ENCODE measurements at regions not wholly inside any gene's neighbourhood (a gene's known extent, or its start where the extent isn't known, plus 50 kb on each side); places are given as distances from the start of the nearest gene placed in this dataset.

DNA sequence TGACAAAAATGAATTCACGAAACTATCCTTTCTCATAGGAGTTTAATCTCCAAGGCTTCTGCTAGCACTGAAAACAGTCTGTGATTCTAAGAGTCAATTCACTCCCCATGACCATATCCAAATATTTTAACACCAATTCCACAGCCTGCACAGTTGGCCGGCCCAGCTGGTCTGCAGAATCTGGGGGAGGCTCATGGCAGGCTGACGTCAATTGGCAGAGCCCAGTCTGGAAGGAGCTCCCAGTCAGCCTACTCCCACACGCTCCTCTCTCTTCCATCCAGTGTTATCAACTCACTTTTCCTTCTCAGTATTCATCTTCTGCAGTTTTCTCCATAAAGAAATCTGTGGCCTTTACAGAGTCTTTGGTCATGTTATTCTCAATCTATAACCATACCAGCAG is 111.0 kb downstream of the TBXT start:
- Histone ChIP-seq H3K27ac (ENCODE audit: low read depth, low read length) (no peak overlapping the region), H3K27me3 (ENCODE audit: control insufficient read depth, insufficient read depth, low read length) (no peaks in the 10 kb centered on the region), H3K4me1 (ENCODE audit: control insufficient read depth, insufficient read depth, low read length) (peaks cover 8% of the 10 kb centered on the region), H3K4me3 (ENCODE audit: low read depth, low read length) (no peak overlapping the region), H3K9me3 (ENCODE audit: control insufficient read depth, insufficient read depth, low read length) (peaks cover 4% of the 10 kb centered on the region), H3K36me3 (ENCODE audit: control insufficient read depth, insufficient read depth, low read length) (no peaks in the 10 kb centered on the region)
- 53% methylated on average over 3 of the region's 4 CpGs for WGBS (ENCODE audit: insufficient coverage)
- DNase-seq (ENCODE audit: low read depth in 4 of 6, low spot score in 6 of 6), result peak in 1 of 6 donors; percentile 87

DNA sequence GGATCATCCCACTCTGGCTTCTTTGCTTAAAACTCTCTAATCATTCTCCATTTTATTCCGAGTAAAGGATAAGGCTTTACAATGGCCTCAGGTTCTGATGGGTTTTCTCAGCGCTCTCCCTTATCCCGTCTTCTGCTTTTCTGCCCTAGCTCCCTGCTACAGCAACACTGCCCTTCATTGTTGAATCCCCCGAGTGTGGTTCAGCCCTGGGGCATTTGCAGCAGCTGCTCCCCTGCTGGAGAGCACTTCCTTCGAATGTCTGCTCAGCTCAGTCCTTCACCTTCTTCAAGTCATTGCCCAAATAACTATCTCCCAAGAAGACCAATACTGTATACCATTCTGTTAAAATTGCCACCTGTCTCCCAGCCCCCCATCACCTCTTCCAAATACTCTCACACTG is 111.8 kb downstream of the TBXT start:
- Histone ChIP-seq H3K27me3 (ENCODE audit: control insufficient read depth, insufficient read depth, low read length) (no peaks in the 10 kb centered on the region), H3K4me3 (ENCODE audit: low read depth, low read length) (no peak overlapping the region), H3K9me3 (ENCODE audit: control insufficient read depth, insufficient read depth, low read length) (peaks cover 4% of the 10 kb centered on the region), H3K4me1 (ENCODE audit: control insufficient read depth, insufficient read depth, low read length) (peaks cover 8% of the 10 kb centered on the region), H3K27ac (ENCODE audit: low read depth, low read length) (no peak overlapping the region), H3K36me3 (ENCODE audit: control insufficient read depth, insufficient read depth, low read length) (no peaks in the 10 kb centered on the region)
- DNase-seq (ENCODE audit: low read depth in 4 of 6, low spot score in 6 of 6), result no peak
- WGBS (ENCODE audit: insufficient coverage), result 82% methylated on average over 5 of the region's 5 CpGs

DNA sequence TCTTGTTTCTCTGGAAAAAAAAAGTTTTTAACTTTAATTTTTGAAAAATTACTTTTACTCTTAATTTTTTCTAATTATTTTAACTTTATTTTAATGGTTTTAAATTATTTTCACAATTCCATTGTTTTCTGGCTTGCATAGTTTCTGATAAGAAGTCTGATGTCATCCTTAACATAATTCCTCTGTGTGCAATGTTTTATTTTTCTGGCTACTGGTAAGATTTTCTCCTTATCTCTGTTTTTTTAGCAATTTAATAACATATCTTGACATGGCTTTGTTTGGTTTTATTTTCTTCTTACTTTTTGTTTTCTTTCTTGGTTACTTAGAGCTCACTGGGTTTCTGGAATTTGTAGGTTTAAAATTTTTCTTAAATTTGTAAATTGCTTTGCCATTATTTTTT is 114.8 kb downstream of the TBXT start:
- no peak overlapping the region for H3K4me3 ChIP-seq (ENCODE audit: low read depth, low read length)
- H3K9me3 ChIP-seq (ENCODE audit: control insufficient read depth, insufficient read depth, low read length), result peaks cover 4% of the 10 kb centered on the region
- H3K27ac ChIP-seq (ENCODE audit: low read depth, low read length), result no peak overlapping the region
- peaks cover 3% of the 10 kb centered on the region for H3K4me1 ChIP-seq (ENCODE audit: control insufficient read depth, insufficient read depth, low read length)
- H3K36me3 ChIP-seq (ENCODE audit: control insufficient read depth, insufficient read depth, low read length), result no peaks in the 10 kb centered on the region
- DNase-seq (ENCODE audit: low read depth in 4 of 6, low spot score in 6 of 6), result no peak
- no peaks in the 10 kb centered on the region for H3K27me3 ChIP-seq (ENCODE audit: control insufficient read depth, insufficient read depth, low read length)

DNA sequence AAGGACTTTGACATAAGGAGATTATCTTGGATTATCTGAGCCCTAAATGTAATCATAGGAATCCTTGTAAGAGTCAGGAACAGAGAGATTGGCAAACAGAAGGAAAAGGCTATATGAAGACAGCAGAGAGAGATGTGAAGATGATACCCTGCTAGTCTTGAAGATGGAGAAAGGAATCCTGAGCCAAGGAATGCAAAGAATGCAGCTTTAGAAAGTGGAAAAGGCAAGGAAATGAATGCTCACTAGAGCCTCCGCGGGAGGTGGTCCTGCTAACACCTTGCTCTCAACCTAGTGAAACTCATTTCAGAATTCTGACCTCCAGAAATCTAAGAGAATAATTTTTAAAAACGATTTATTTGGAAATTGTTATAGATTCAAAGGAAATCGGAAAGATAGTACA is 117.1 kb downstream of the TBXT start:
- H3K36me3 ChIP-seq (ENCODE audit: control insufficient read depth, insufficient read depth, low read length), result no peaks in the 10 kb centered on the region
- no peaks in the 10 kb centered on the region for H3K4me1 ChIP-seq (ENCODE audit: control insufficient read depth, insufficient read depth, low read length)
- peaks cover 4% of the 10 kb centered on the region for H3K9me3 ChIP-seq (ENCODE audit: control insufficient read depth, insufficient read depth, low read length)
- H3K4me3 ChIP-seq (ENCODE audit: low read depth, low read length), result no peak overlapping the region
- WGBS (ENCODE audit: insufficient coverage), result no CpG with 5 or more reads among the region's 4 CpGs
- no peak overlapping the region for H3K27ac ChIP-seq (ENCODE audit: low read depth, low read length)
- no peak for DNase-seq (ENCODE audit: low read depth in 4 of 6, low spot score in 6 of 6)
- no peaks in the 10 kb centered on the region for H3K27me3 ChIP-seq (ENCODE audit: control insufficient read depth, insufficient read depth, low read length)

DNA sequence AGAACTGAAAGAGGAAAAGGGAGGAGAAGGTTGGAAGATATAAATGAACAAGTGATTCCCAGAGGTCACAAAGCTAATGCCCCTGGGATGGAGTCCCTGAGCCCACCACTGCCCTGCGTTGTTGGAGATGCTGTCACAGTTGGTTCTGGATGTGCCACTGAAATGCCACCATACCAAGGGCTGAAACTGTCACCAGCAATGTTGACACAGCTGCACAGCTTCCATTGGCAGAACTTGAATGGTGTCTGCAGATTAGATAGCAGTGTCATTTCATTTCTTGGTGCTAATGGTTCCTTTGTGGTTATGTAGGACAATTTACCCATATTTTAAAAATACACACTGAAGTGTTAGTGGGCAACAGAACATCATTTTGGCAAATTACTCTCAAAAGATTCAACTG is 120.7 kb downstream of the TBXT start:
- 100% methylated on average over 1 of the region's 1 CpG for WGBS (ENCODE audit: insufficient coverage)
- H3K4me1 ChIP-seq (ENCODE audit: control insufficient read depth, insufficient read depth, low read length), result no peaks in the 10 kb centered on the region
- H3K27ac ChIP-seq (ENCODE audit: low read depth, low read length), result no peak overlapping the region
- H3K36me3 ChIP-seq (ENCODE audit: control insufficient read depth, insufficient read depth, low read length), result no peaks in the 10 kb centered on the region
- H3K9me3 ChIP-seq (ENCODE audit: control insufficient read depth, insufficient read depth, low read length), result peaks cover 2% of the 10 kb centered on the region
- no peak for DNase-seq (ENCODE audit: low read depth in 4 of 6, low spot score in 6 of 6)
- no peak overlapping the region for H3K4me3 ChIP-seq (ENCODE audit: low read depth, low read length)
- H3K27me3 ChIP-seq (ENCODE audit: control insufficient read depth, insufficient read depth, low read length), result no peaks in the 10 kb centered on the region

DNA sequence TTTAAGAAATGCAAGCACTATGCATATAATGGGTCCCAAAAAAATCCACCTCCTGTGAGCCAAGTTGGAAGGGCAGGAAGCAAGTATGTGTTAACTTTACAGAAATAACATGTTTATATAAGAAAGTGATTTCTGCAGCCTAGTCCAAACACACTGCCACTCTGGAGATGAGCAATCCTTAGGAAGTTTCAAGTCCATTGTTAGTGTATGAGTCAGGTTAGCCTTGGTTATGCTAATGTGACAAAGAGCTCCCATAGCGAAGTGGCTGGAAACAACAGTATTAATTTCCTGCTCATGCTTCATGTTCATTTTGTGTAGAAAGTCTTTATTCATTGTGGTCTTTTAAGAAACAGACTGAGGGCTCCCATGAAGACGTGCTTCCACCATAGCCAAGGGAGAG is 121.4 kb downstream of the TBXT start:
- no peak for DNase-seq (ENCODE audit: low read depth in 4 of 6, low spot score in 6 of 6)
- Histone ChIP-seq H3K36me3 (ENCODE audit: control insufficient read depth, insufficient read depth, low read length) (no peaks in the 10 kb centered on the region), H3K9me3 (ENCODE audit: control insufficient read depth, insufficient read depth, low read length) (no peaks in the 10 kb centered on the region), H3K4me3 (ENCODE audit: low read depth, low read length) (no peak overlapping the region), H3K27ac (ENCODE audit: low read depth, low read length) (no peak overlapping the region), H3K27me3 (ENCODE audit: control insufficient read depth, insufficient read depth, low read length) (no peaks in the 10 kb centered on the region), H3K4me1 (ENCODE audit: control insufficient read depth, insufficient read depth, low read length) (no peaks in the 10 kb centered on the region)
- WGBS (ENCODE audit: insufficient coverage), result 62% methylated on average over 2 of the region's 2 CpGs

DNA sequence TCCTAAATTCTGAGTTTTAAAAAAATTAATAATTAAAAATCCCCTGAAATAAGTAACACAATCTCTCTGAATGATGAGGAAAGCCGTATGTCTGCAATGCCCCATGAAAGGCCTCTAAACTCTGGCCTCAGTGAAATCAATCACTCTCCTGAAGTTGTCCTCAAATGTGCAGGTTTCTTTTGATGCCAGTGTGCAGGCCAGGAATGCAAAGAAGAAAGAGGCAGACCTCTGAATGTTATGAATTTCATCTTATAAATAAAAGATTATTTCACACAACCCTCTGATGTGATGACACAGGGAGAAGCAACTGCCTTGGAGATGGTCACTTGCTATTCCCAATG is 121.8 kb downstream of the TBXT start:
- Histone ChIP-seq H3K27ac (ENCODE audit: low read depth, low read length) (no peak overlapping the region), H3K36me3 (ENCODE audit: control insufficient read depth, insufficient read depth, low read length) (no peaks in the 10 kb centered on the region), H3K27me3 (ENCODE audit: control insufficient read depth, insufficient read depth, low read length) (no peaks in the 10 kb centered on the region), H3K4me3 (ENCODE audit: low read depth, low read length) (no peak overlapping the region), H3K9me3 (ENCODE audit: control insufficient read depth, insufficient read depth, low read length) (no peaks in the 10 kb centered on the region), H3K4me1 (ENCODE audit: control insufficient read depth, insufficient read depth, low read length) (no peaks in the 10 kb centered on the region)
- no peak for DNase-seq (ENCODE audit: low read depth in 4 of 6, low spot score in 6 of 6)
- 20% methylated on average over 1 of the region's 1 CpG for WGBS (ENCODE audit: insufficient coverage)

DNA sequence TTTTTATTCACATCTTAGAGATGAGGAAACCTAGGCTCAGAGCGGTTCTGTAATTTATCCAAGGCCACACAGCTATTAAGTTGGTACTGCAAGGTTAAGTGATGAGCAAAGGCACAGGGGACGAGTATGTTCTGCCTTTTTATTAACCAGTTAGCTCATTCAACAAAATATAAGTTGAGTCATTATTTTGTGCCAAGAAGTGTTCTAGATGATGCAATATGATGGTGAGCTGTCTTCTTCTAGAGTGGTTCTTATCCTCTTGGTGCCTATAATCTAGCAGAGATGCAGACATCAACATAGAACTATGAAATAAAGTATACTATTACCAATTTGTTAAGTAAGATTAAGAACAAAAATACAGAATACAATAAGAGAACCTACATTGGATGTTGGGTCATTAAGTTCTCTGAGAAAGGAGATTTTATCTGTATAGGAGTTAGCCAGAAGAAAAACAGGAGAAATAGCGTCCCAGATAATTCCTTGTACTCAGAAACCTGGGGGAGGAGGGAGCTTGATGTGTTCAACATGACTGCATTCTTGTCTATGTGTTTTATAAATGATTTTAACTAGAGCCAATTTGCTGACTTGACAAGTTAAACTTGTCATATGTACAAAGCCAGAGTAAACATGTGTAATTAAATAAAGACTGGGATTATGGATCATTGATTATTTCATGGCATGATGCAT is 122.3 kb downstream of the TBXT start:
- Histone ChIP-seq H3K27ac (ENCODE audit: low read depth, low read length) (no peak overlapping the region), H3K27me3 (ENCODE audit: control insufficient read depth, insufficient read depth, low read length) (no peaks in the 10 kb centered on the region)
- WGBS (ENCODE audit: insufficient coverage), result 100% methylated on average over 1 of the region's 3 CpGs

DNA sequence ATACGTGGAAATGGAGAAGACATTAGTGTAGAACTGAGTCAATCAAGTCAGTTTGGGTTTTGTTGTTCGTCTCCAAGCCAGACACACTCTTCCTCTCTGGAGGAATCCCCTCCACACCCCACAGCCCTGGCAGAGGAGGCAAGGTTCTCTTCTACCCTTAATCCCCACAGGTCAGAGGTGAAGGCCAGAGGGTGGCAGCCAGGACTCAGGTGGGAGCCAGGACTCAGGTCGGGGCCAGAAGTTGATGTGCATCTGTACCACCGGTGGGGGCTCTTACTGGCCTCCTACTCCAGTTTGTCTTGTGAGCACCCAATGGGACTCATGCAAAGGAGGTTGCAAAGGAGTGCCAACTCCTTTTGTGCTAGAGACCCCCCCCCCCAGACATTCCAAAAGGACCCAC is 126.4 kb downstream of the TBXT start:
- 74% methylated on average over 2 of the region's 4 CpGs for WGBS (ENCODE audit: insufficient coverage)
- Histone ChIP-seq H3K36me3 (ENCODE audit: control insufficient read depth, insufficient read depth, low read length) (no peaks in the 10 kb centered on the region), H3K27me3 (ENCODE audit: control insufficient read depth, insufficient read depth, low read length) (no peaks in the 10 kb centered on the region), H3K27ac (ENCODE audit: low read depth, low read length) (no peak overlapping the region), H3K4me1 (ENCODE audit: control insufficient read depth, insufficient read depth, low read length) (no peaks in the 10 kb centered on the region), H3K4me3 (ENCODE audit: low read depth, low read length) (no peak overlapping the region), H3K9me3 (ENCODE audit: control insufficient read depth, insufficient read depth, low read length) (peaks cover 2% of the 10 kb centered on the region)
- no peak for DNase-seq (ENCODE audit: low read depth in 4 of 6, low spot score in 6 of 6)

More for the DNA sequence above, 122.3 kb downstream of the TBXT start:
- H3K36me3 ChIP-seq (ENCODE audit: control insufficient read depth, insufficient read depth, low read length), result no peaks in the 10 kb centered on the region
- no peak for DNase-seq (ENCODE audit: low read depth in 4 of 6, low spot score in 6 of 6)
- H3K4me1 ChIP-seq (ENCODE audit: control insufficient read depth, insufficient read depth, low read length), result no peaks in the 10 kb centered on the region
- no peaks in the 10 kb centered on the region for H3K9me3 ChIP-seq (ENCODE audit: control insufficient read depth, insufficient read depth, low read length)
- H3K4me3 ChIP-seq (ENCODE audit: low read depth, low read length), result no peak overlapping the region

DNA sequence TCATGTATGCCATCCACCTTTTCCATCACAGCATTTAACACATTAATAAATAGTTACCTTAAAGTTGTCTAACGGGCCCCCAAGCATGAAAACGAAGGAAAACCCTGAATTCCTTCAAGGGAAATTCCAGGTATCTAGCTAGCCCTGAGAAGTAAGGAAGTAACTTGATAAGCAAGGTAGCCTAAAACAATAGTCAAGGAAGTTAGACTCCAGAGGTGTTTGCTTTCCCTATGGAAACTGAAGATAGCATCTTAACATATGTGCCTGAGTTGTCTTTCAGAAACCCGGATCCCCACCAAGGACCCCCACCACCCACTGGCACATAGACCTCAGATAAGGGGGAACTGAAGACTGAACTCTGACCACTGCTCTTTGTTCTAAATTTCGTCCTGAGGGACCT is 127.4 kb downstream of the TBXT start:
- Histone ChIP-seq H3K27ac (ENCODE audit: low read depth, low read length) (no peak overlapping the region), H3K9me3 (ENCODE audit: control insufficient read depth, insufficient read depth, low read length) (peaks cover 2% of the 10 kb centered on the region), H3K4me3 (ENCODE audit: low read depth, low read length) (no peak overlapping the region), H3K4me1 (ENCODE audit: control insufficient read depth, insufficient read depth, low read length) (no peaks in the 10 kb centered on the region), H3K27me3 (ENCODE audit: control insufficient read depth, insufficient read depth, low read length) (no peaks in the 10 kb centered on the region), H3K36me3 (ENCODE audit: control insufficient read depth, insufficient read depth, low read length) (no peaks in the 10 kb centered on the region)
- WGBS (ENCODE audit: insufficient coverage), result 71% methylated on average over 4 of the region's 4 CpGs
- no peak for DNase-seq (ENCODE audit: low read depth in 4 of 6, low spot score in 6 of 6)

Data from spinal cord (tissue), 9 donors.